Transverse colon (tissue), 4 donors: ENCODE measurements at regions not wholly inside any gene's neighbourhood (a gene's known extent, or its start where the extent isn't known, plus 50 kb on each side); places are given as distances from the start of the nearest gene placed in this dataset.

Experiments used
- CTCF ChIP-seq, 5 experiments: fragments of 200-600 bp in 3 of 5; fragments of 450-650 bp in 2 of 5; sonication (generic) in 3 of 5; IDR thresholded peaks; 1 replicate in 2 of 5; 2 replicates in 3 of 5; pipeline ENCODE4 v1.5.1; 2016 to 2017; ENCODE audit warnings: antibody characterized with exemption in 5 of 5, inconsistent platforms in 3 of 5, mild to moderate bottlenecking in 2 of 5, moderate library complexity in 1 of 5
- EP300 ChIP-seq: sonication (generic); formaldehyde crosslinking; IDR thresholded peaks from one replicate; pipeline ENCODE4 v1.6.1; 2017; ENCODE audit warnings: antibody characterized with exemption, low read depth
- POLR2A ChIP-seq: fragments of 450-650 bp; IDR thresholded peaks from one replicate; pipeline ENCODE4 v1.6.1; 2016; ENCODE audit warnings: antibody characterized with exemption, mild to moderate bottlenecking, moderate library complexity
- POLR2AphosphoS5 ChIP-seq, 3 donors: sonication (generic); formaldehyde crosslinking; IDR thresholded peaks; one replicate each; pipeline ENCODE4 v1.6.1; 2016; ENCODE audit warnings: antibody characterized with exemption in 3 of 3

- TF ChIP-seq POLR2A (no peak), CTCF (IDR thresholded peaks at IDR 0.05) (no peak), EP300 (no peak), POLR2AphosphoS5 (IDR thresholded peaks at IDR 0.05) (no peak)
These were observed 693.5 kb upstream of the TENM3 start for GRCh38 chr4:181549576-181550188.
